ENCODE measurements at regions not wholly inside any gene's neighbourhood (a gene's known extent, or its start where the extent isn't known, plus 50 kb on each side); places are given as distances from the start of the nearest gene placed in this dataset.

DNA sequence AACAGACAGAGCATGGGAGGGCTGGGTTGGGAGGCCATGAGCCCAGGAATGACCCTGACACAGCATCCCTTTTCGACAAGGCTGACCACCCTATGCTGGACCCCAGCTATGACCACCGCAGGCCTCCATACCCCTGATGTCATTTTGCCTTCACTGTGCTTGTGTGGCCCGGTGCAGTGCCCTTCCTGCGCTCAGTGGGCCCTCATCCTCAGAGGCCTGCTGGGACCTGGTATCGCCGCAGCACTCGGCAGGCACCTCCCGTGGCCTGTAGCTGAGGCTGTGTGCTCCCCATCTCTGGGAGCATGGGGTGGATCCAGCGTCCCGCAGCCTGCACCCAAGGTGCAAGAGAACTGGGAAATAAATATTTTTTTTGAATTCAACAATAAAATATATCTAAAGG, 73.1 kb upstream of the MEF2A start:
- no peak overlapping the region for H3K56ac ChIP-seq (replicated peaks; ENCODE audit: insufficient read length, low read depth, low read length)
- ChIA-PET POLR2A (ENCODE audit: partially characterized antibody) (interaction anchor here (0.6 kb wide), 1 partner anchor 10 kb away, joined by 3 read pairs; no protein-coding TSS in a partner anchor), CTCF (ENCODE audit: partially characterized antibody) (interaction anchor here (0.7 to 1.1 kb wide), 3 partner anchors 13 to 211 kb away, joined by 3 to 4 read pairs (median 3); no protein-coding TSS in a partner anchor)
- H3K36me3 ChIP-seq (ENCODE audit: control insufficient read depth in 2 of 4, insufficient read depth in 4 of 4, low read length in 3 of 4) = no peaks in the 10 kb centered on the region
- no peak overlapping the region for H3K4me3 ChIP-seq (ENCODE audit: extremely low read depth in 1 of 4, insufficient read depth in 2 of 4, low read depth in 3 of 4, low read length in 4 of 4)
- H3K79me1 ChIP-seq (ENCODE audit: low read depth, low read length) = no peaks in the 10 kb centered on the region
- no peak overlapping the region for H2AK5ac ChIP-seq (ENCODE audit: low read depth, low read length)
- H2BK5ac ChIP-seq (ENCODE audit: low read depth, low read length) = no peak overlapping the region
- no peak overlapping the region for H4K91ac ChIP-seq (replicated peaks; ENCODE audit: insufficient read length, low read length)
- TF ChIP-seq SP2 (IDR thresholded peaks at IDR 0.05; ENCODE audit: low read length) (no peak), JUN (IDR thresholded peaks at IDR 0.05; ENCODE audit: low read depth, low read length) (no peak), SIN3A (conservative IDR thresholded peaks at IDR 0.05 in 1 of 2, IDR thresholded peaks at IDR 0.05 in 1 of 2; ENCODE audit: low read depth in 1 of 2, low read length in 2 of 2) (no peak), KDM4A (IDR thresholded peaks at IDR 0.05; ENCODE audit: low read depth, low read length, severe bottlenecking) (no peak), NRF1 (IDR thresholded peaks at IDR 0.05; ENCODE audit: low read depth, low read length) (no peak)
- no peak overlapping the region for H3K9ac ChIP-seq (replicated peaks in 1 of 4; ENCODE audit: extremely low read depth in 1 of 4, low read depth in 3 of 4, low read length in 3 of 4)
- no peak overlapping the region for H2BK20ac ChIP-seq (ENCODE audit: low read length)
- no peak overlapping the region for H3K4ac ChIP-seq (replicated peaks; ENCODE audit: insufficient read length, low read depth, low read length)
- H3K23me2 ChIP-seq (ENCODE audit: low read depth, low read length) = no peaks in the 10 kb centered on the region
- H4K20me1 ChIP-seq (replicated peaks in 1 of 2; ENCODE audit: control insufficient read depth in 1 of 2, insufficient read depth in 2 of 2, low read length in 2 of 2) = no peaks in the 10 kb centered on the region
- H2BK12ac ChIP-seq (ENCODE audit: low read depth, low read length) = no peak overlapping the region
- no peak overlapping the region for H2BK15ac ChIP-seq (ENCODE audit: low read length)
- no peak overlapping the region for H3K18ac ChIP-seq (ENCODE audit: extremely low read depth, low read length)
- no peaks in the 10 kb centered on the region for H3K4me1 ChIP-seq (replicated peaks in 1 of 4; ENCODE audit: control insufficient read depth in 3 of 4, insufficient read depth in 4 of 4, low read length in 3 of 4)
- no peak overlapping the region for H3K14ac ChIP-seq (ENCODE audit: insufficient read length)
- H3K4me2 ChIP-seq (ENCODE audit: insufficient read depth in 1 of 2, low read depth in 2 of 2, low read length in 2 of 2) = no peak overlapping the region
- FAIRE-seq = no peak
- H3K27me3 ChIP-seq (replicated peaks in 1 of 4; ENCODE audit: control insufficient read depth in 3 of 4, extremely low read depth in 1 of 4, insufficient read depth in 3 of 4, low read length in 3 of 4) = no peaks in the 10 kb centered on the region
- no peak for DNase-seq (ENCODE audit: low read depth in 1 of 2, low spot score in 2 of 2)
- WGBS, 2 experiments (ENCODE audit: extremely low coverage in 1 of 2, insufficient coverage in 1 of 2, insufficient read length in 1 of 2, insufficient replicate concordance in 2 of 2, low coverage in 1 of 2, low lambda C conversion rate in 2 of 2, missing lambda C conversion rate in 1 of 2) = 96% methylated on average over 7 of the region's 10 CpGs; no CpG with 5 or more reads in 1 of the 2 experiments
- no peak overlapping the region for H4K8ac ChIP-seq (ENCODE audit: extremely low read depth, insufficient read depth, low read length)
- no peak overlapping the region for H4K5ac ChIP-seq (ENCODE audit: insufficient read length, low read depth, low read length)
- no peak overlapping the region for H3K23ac ChIP-seq (ENCODE audit: insufficient read length)
- no peak overlapping the region for H2BK120ac ChIP-seq (replicated peaks; ENCODE audit: low read depth, low read length)
- H3K9me3 ChIP-seq (ENCODE audit: insufficient read depth in 2 of 2, low read depth in 1 of 2, low read length in 1 of 2) = peaks cover 0 to 6% of the 10 kb centered on the region in 2 experiments; a peak in 1 of 4 replicates
- H2AFZ ChIP-seq (ENCODE audit: low read length) = no peak overlapping the region
- H3K27ac ChIP-seq (ENCODE audit: low read depth, low read length) = no peak overlapping the region
- H3K79me2 ChIP-seq (ENCODE audit: control insufficient read depth in 1 of 2, insufficient read depth in 2 of 2, low read length in 2 of 2) = no peaks in the 10 kb centered on the region

Measured in H1 (cell line).